ENCODE measurements at regions not wholly inside any gene's neighbourhood (a gene's known extent, or its start where the extent isn't known, plus 50 kb on each side); places are given as distances from the start of the nearest gene placed in this dataset.

- Histone ChIP-seq H3K4me3 (ENCODE audit: insufficient read depth, low read length) (no peak overlapping the region), H3K27ac (ENCODE audit: low read depth, low read length) (no peak overlapping the region), H3K4me2 (ENCODE audit: insufficient read depth, low read length) (no peak overlapping the region), H3K79me2 (ENCODE audit: insufficient read depth, low read length) (no peaks in the 10 kb centered on the region), H4K20me1 (ENCODE audit: insufficient read depth, low read length) (no peaks in the 10 kb centered on the region), H3K36me3 (ENCODE audit: insufficient read depth, low read length) (no peaks in the 10 kb centered on the region), H2AFZ (ENCODE audit: low read length) (no peak overlapping the region), H3K4me1 (ENCODE audit: insufficient read depth, low read length) (peaks cover 19% of the 10 kb centered on the region), H3K9me3 (ENCODE audit: low read depth, low read length) (no peaks in the 10 kb centered on the region), H3K27me3 (ENCODE audit: insufficient read depth, low read length) (no peaks in the 10 kb centered on the region)
- no peak for TF ChIP-seq CTCF (IDR thresholded peaks at IDR 0.05; ENCODE audit: extremely low read depth, low read depth, low read length)
- DNase-seq (ENCODE audit: insufficient read length, low spot score, missing footprints), result no peak
These were observed 117.0 kb upstream of the CYP1B1 start for GRCh38 chr2:38192976-38193375.

GRCh38 chr2:38192046-38192445 lies 116.1 kb upstream of the CYP1B1 start:
- Histone ChIP-seq H3K36me3 (ENCODE audit: insufficient read depth, low read length) (no peaks in the 10 kb centered on the region), H4K20me1 (ENCODE audit: insufficient read depth, low read length) (no peaks in the 10 kb centered on the region), H3K9me3 (ENCODE audit: low read depth, low read length) (no peaks in the 10 kb centered on the region), H3K4me1 (ENCODE audit: insufficient read depth, low read length) (peaks cover 25% of the 10 kb centered on the region), H3K27ac (ENCODE audit: low read depth, low read length) (no peak overlapping the region), H3K4me3 (ENCODE audit: insufficient read depth, low read length) (no peak overlapping the region), H3K4me2 (ENCODE audit: insufficient read depth, low read length) (no peak overlapping the region), H3K27me3 (ENCODE audit: insufficient read depth, low read length) (no peaks in the 10 kb centered on the region), H2AFZ (ENCODE audit: low read length) (no peak overlapping the region), H3K79me2 (ENCODE audit: insufficient read depth, low read length) (no peaks in the 10 kb centered on the region)
- DNase-seq (ENCODE audit: insufficient read length, low spot score, missing footprints), result no peak
- TF ChIP-seq CTCF (IDR thresholded peaks at IDR 0.05; ENCODE audit: extremely low read depth, low read depth, low read length), result no peak

- H3K4me2 ChIP-seq (ENCODE audit: insufficient read depth, low read length), result peak overlapping the region; percentile 10
- no peaks in the 10 kb centered on the region for H3K9me3 ChIP-seq (ENCODE audit: low read depth, low read length)
- H3K79me2 ChIP-seq (ENCODE audit: insufficient read depth, low read length), result no peaks in the 10 kb centered on the region
- H4K20me1 ChIP-seq (ENCODE audit: insufficient read depth, low read length), result no peaks in the 10 kb centered on the region
- DNase-seq (ENCODE audit: insufficient read length, low spot score, missing footprints), result peak; percentile 52
- H2AFZ ChIP-seq (ENCODE audit: low read length), result no peak overlapping the region
- H3K36me3 ChIP-seq (ENCODE audit: insufficient read depth, low read length), result no peaks in the 10 kb centered on the region
- H3K4me1 ChIP-seq (ENCODE audit: insufficient read depth, low read length), result peaks cover 25% of the 10 kb centered on the region
- no peak for TF ChIP-seq CTCF (IDR thresholded peaks at IDR 0.05; ENCODE audit: extremely low read depth, low read depth, low read length)
- peak overlapping the region; percentile 94 for H3K27ac ChIP-seq (ENCODE audit: low read depth, low read length)
- no peak overlapping the region for H3K4me3 ChIP-seq (ENCODE audit: insufficient read depth, low read length)
- H3K27me3 ChIP-seq (ENCODE audit: insufficient read depth, low read length), result no peaks in the 10 kb centered on the region
These were observed 115.6 kb upstream of the CYP1B1 start for GRCh38 chr2:38191516-38191915.

GRCh38 chr2:38190542-38191218 lies 114.7 kb upstream of the CYP1B1 start:
- Histone ChIP-seq H3K27me3 (ENCODE audit: insufficient read depth, low read length) (no peaks in the 10 kb centered on the region), H3K4me2 (ENCODE audit: insufficient read depth, low read length) (peak overlapping the region; percentile 10), H4K20me1 (ENCODE audit: insufficient read depth, low read length) (no peaks in the 10 kb centered on the region), H3K79me2 (ENCODE audit: insufficient read depth, low read length) (no peaks in the 10 kb centered on the region), H3K4me1 (ENCODE audit: insufficient read depth, low read length) (peaks cover 27% of the 10 kb centered on the region), H3K9me3 (ENCODE audit: low read depth, low read length) (no peaks in the 10 kb centered on the region), H3K4me3 (ENCODE audit: insufficient read depth, low read length) (no peak overlapping the region), H2AFZ (ENCODE audit: low read length) (no peak overlapping the region), H3K36me3 (ENCODE audit: insufficient read depth, low read length) (no peaks in the 10 kb centered on the region), H3K27ac (ENCODE audit: low read depth, low read length) (peak overlapping the region; percentile 94)
- no peak for TF ChIP-seq CTCF (IDR thresholded peaks at IDR 0.05; ENCODE audit: extremely low read depth, low read depth, low read length)
- peak; percentile 75 for DNase-seq (ENCODE audit: insufficient read length, low spot score, missing footprints)

Measured in osteoblast (primary cell).